Endothelial cell of umbilical vein (primary cell): ENCODE measurements at regions not wholly inside any gene's neighbourhood (a gene's known extent, or its start where the extent isn't known, plus 50 kb on each side); places are given as distances from the start of the nearest gene placed in this dataset.

ENCODE experiments used
- BruUV-seq: library from RNA; stranded (reverse); fragments of 400-500 nt; replicated peaks from 2 replicates; lab custom pipeline; 2021; lab: Mats Ljungman, UMichigan
- CTCF ChIA-PET: fragments of 300-600, 350-600 bp; sonication (Branson Sonifier 250); formaldehyde crosslinking; loops from one replicate; lab custom pipeline; 2021; ENCODE audit warnings: antibody characterized with exemption, inconsistent platforms; lab: Charles Lee
- POLR2A ChIA-PET: fragments of 300-600, 350-600 bp; sonication (Branson Sonifier 250); formaldehyde crosslinking; loops from one replicate; lab custom pipeline; 2021; ENCODE audit warnings: antibody characterized with exemption, inconsistent platforms; lab: Charles Lee
- DNase-seq: peaks from one replicate; pipeline ENCODE4 v3.0.0-alpha.2; 2011; ENCODE audit warnings: low read depth, low spot score
- FAIRE-seq: peaks from 2 replicates; lab custom pipeline; 2011; peaks lifted over from hg19 to GRCh38; lab: Jason Lieb, UNC
- H2AFZ ChIP-seq: 2 replicates; pipeline ENCODE4 v1.6.0; 2012; ENCODE audit warnings: low read depth, low read length, control low read depth, inconsistent platforms
- H3K27ac ChIP-seq: 2 replicates; pipeline ENCODE4 v1.5.1; 2011; ENCODE audit warnings: low read depth, mild to moderate bottlenecking, control low read depth, low read length, moderate library complexity; ENCODE audit not compliant: insufficient read depth
- H3K27me3 ChIP-seq, 2 experiments: 2 replicates each; pipeline versions ENCODE4 v1.6.0 to v1.6.1; 2011; ENCODE audit warnings: low read length in 2 of 2, mixed read lengths in 1 of 2; ENCODE audit not compliant: control insufficient read depth in 2 of 2, insufficient read depth in 2 of 2
- H3K36me3 ChIP-seq, 2 experiments: 2 replicates in 1 of 2; 3 replicates in 1 of 2; pipeline ENCODE4 v1.5.1; 2011; ENCODE audit warnings: low read length in 2 of 2, mild to moderate bottlenecking in 1 of 2, moderate library complexity in 1 of 2; ENCODE audit not compliant: control insufficient read depth in 2 of 2, insufficient read depth in 2 of 2; ENCODE audit errors: extremely low read depth in 1 of 2
- H3K4me1 ChIP-seq: 3 replicates; pipeline ENCODE4 v1.5.1; 2011; ENCODE audit warnings: mild to moderate bottlenecking, low read length; ENCODE audit not compliant: control insufficient read depth, insufficient read depth; ENCODE audit errors: extremely low read depth
- H3K4me2 ChIP-seq: 2 replicates; pipeline ENCODE4 v1.6.1; 2011; ENCODE audit warnings: low read length, control low read depth, mixed read lengths; ENCODE audit not compliant: insufficient read depth
- H3K4me3 ChIP-seq, 3 experiments: fragments of 200-600 bp in 1 of 3; sonication (generic), shearing (Covaris generic) in 1 of 3; replicated peaks in 1 of 3; 2 replicates each; pipeline ENCODE4 v1.5.1; 2011 to 2016; ENCODE audit warnings: control low read depth in 3 of 3, low read length in 3 of 3, mild to moderate bottlenecking in 2 of 3, inconsistent platforms in 1 of 3, low read depth in 1 of 3, moderate library complexity in 1 of 3; ENCODE audit not compliant: insufficient read depth in 1 of 3
- H3K79me2 ChIP-seq: 2 replicates; pipeline ENCODE4 v1.6.0; 2012; ENCODE audit warnings: low read length, inconsistent platforms; ENCODE audit not compliant: control insufficient read depth, insufficient read depth
- H3K9ac ChIP-seq: replicated peaks from 2 replicates; pipeline ENCODE3; 2011; ENCODE audit warnings: low read length, control low read depth; ENCODE audit not compliant: insufficient read depth; ENCODE audit errors: extremely low read depth
- H3K9me1 ChIP-seq: replicated peaks from 3 replicates; pipeline ENCODE4 v1.6.0; 2011; ENCODE audit warnings: mild to moderate bottlenecking, low read length; ENCODE audit not compliant: control insufficient read depth, insufficient read depth; ENCODE audit errors: extremely low read depth
- H3K9me3 ChIP-seq: replicated peaks from 2 replicates; pipeline ENCODE4 v1.5.1; 2012; ENCODE audit warnings: low read length, inconsistent platforms; ENCODE audit not compliant: control insufficient read depth, insufficient read depth
- H4K20me1 ChIP-seq: replicated peaks from 2 replicates; pipeline ENCODE3; 2011; ENCODE audit warnings: mild to moderate bottlenecking, low read length; ENCODE audit not compliant: control insufficient read depth, insufficient read depth; ENCODE audit errors: extremely low read depth
- CTCF ChIP-seq, 2 donors: IDR thresholded peaks; 1 replicate in 1 of 2; 2 replicates in 1 of 2; pipeline ENCODE4 v1.5.1; 2011; ENCODE audit warnings: low read length in 2 of 2, mild to moderate bottlenecking in 2 of 2, moderate library complexity in 2 of 2, control low read depth in 1 of 2, inconsistent platforms in 1 of 2, low read depth in 1 of 2; ENCODE audit not compliant: insufficient read depth in 1 of 2; ENCODE audit errors: extremely low read depth in 1 of 2
- EZH2 ChIP-seq: IDR thresholded peaks from 2 replicates; pipeline ENCODE4 v1.6.1; 2012; ENCODE audit warnings: borderline replicate concordance, low read depth, mild to moderate bottlenecking, moderate library complexity, low read length, inconsistent platforms; ENCODE audit not compliant: severe bottlenecking
- FOS ChIP-seq: IDR thresholded peaks from 2 replicates; pipeline ENCODE4 v1.6.1; 2011; ENCODE audit warnings: mild to moderate bottlenecking, low read length, moderate library complexity, borderline replicate concordance; ENCODE audit not compliant: insufficient read depth
- GATA2 ChIP-seq: IDR thresholded peaks from 2 replicates; pipeline ENCODE4 v1.7.0; 2011; ENCODE audit warnings: low read depth, mild to moderate bottlenecking, moderate library complexity, mixed read lengths, low read length; ENCODE audit not compliant: insufficient read length, insufficient read depth
- JUN ChIP-seq: IDR thresholded peaks from 2 replicates; pipeline ENCODE4 v1.6.1; 2011; ENCODE audit warnings: borderline replicate concordance, low read depth; ENCODE audit not compliant: insufficient read length, insufficient read depth
- MAX ChIP-seq: IDR thresholded peaks from 2 replicates; pipeline ENCODE4 v1.6.1; 2011; ENCODE audit not compliant: insufficient read depth, insufficient read length
- MYC ChIP-seq: IDR thresholded peaks from one replicate; pipeline ENCODE4 v1.6.1; 2011; ENCODE audit warnings: mild to moderate bottlenecking, low read depth, low read length
- POLR2A ChIP-seq: IDR thresholded peaks from 2 replicates; pipeline ENCODE4 v1.6.1; 2012; ENCODE audit warnings: low read depth, mild to moderate bottlenecking, control low read depth, low read length
- POLR2AphosphoS5 ChIP-seq: IDR thresholded peaks from 2 replicates; pipeline ENCODE4 v1.6.1; 2012; ENCODE audit warnings: low read depth, mild to moderate bottlenecking, control low read depth, low read length, moderate library complexity; ENCODE audit not compliant: insufficient read depth
- dilution Hi-C: fragments of 300-500 bp; cut with MboI; formaldehyde crosslinking; loops from one replicate; pipeline ENCODE4 v1.15.0; 2019; ENCODE audit warnings: low sequenced_read_pairs; ENCODE audit not compliant: extremely low pct_ligation_motif_present
- intact Hi-C: fragments of 100-400 bp; cut with micrococcal nuclease; formaldehyde crosslinking; loops from one replicate; pipeline ENCODE4 v1.10.0; 2022

GRCh38 chr21:41648591-41649031, 118.2 kb downstream of the RIPK4 start:
- intact Hi-C loops (no loop called here), dilution Hi-C loops (no loop called here)
- no peaks in the 10 kb centered on the region for H3K9me3 ChIP-seq
- H3K36me3 ChIP-seq, result no peaks in the 10 kb centered on the region
- no peak overlapping the region for H3K4me2 ChIP-seq
- no peak overlapping the region for H3K9ac ChIP-seq
- H3K4me1 ChIP-seq, result no peaks in the 10 kb centered on the region
- no peak for FAIRE-seq
- H3K9me1 ChIP-seq, result no peaks in the 10 kb centered on the region
- H3K27ac ChIP-seq, result no peak overlapping the region
- H3K4me3 ChIP-seq, result no peak overlapping the region
- TF ChIP-seq CTCF (IDR thresholded peaks at IDR 0.05; ENCODE audit: extremely low read depth in 1 of 2, insufficient read depth in 1 of 2, low read depth in 1 of 2, low read length in 2 of 2) (no peak), POLR2AphosphoS5 (no peak), EZH2 (no peak), GATA2 (no peak), MAX (no peak), POLR2A (no peak), MYC (no peak), JUN (no peak), FOS (no peak)
- BruUV-seq, result no TSS peak
- H2AFZ ChIP-seq, result no peak overlapping the region
- CTCF ChIA-PET, result no interaction called here
- POLR2A ChIA-PET, result no interaction called here
- no peaks in the 10 kb centered on the region for H4K20me1 ChIP-seq
- H3K27me3 ChIP-seq, result no peaks in the 10 kb centered on the region
- H3K79me2 ChIP-seq, result no peaks in the 10 kb centered on the region
- no peak for DNase-seq
